HL-60 (cell line): ENCODE measurements at regions not wholly inside any gene's neighbourhood (a gene's known extent, or its start where the extent isn't known, plus 50 kb on each side); places are given as distances from the start of the nearest gene placed in this dataset.

ENCODE experiments used
- DNase-seq, 2 experiments: peaks; one replicate each; pipeline ENCODE4 v3.0.0-alpha.2; 2010 to 2020; ENCODE audit warnings: low read depth in 1 of 2, low spot score in 1 of 2
- H3K27ac ChIP-seq: fragments of 250-450 bp; sonication (Bioruptor Pico); replicated peaks from 2 replicates; pipeline ENCODE4 v1.5.1; 2020; ENCODE audit warnings: mild to moderate bottlenecking, moderate library complexity
- H3K27me3 ChIP-seq: fragments of 250-450 bp; sonication (Bioruptor Pico); 2 replicates; pipeline ENCODE4 v1.5.1; 2021; ENCODE audit warnings: mild to moderate bottlenecking, moderate library complexity; ENCODE audit not compliant: insufficient read depth, poor library complexity, severe bottlenecking
- H3K4me3 ChIP-seq: replicated peaks from 2 replicates; pipeline ENCODE4 v1.5.1; 2011; ENCODE audit warnings: mild to moderate bottlenecking, control low read depth, low read length; ENCODE audit not compliant: insufficient read depth
- CTCF ChIP-seq: IDR thresholded peaks from one replicate; pipeline ENCODE4 v1.5.1; 2011; ENCODE audit warnings: low read length, control low read depth, inconsistent platforms; ENCODE audit not compliant: insufficient read depth
- GABPA ChIP-seq: IDR thresholded peaks from 2 replicates; pipeline ENCODE4 v1.6.1; 2012; ENCODE audit warnings: low read depth
- POLR2AphosphoS5 ChIP-seq: IDR thresholded peaks from 2 replicates; pipeline ENCODE4 v1.6.1; 2012; ENCODE audit warnings: low read depth
- REST ChIP-seq: IDR thresholded peaks from 2 replicates; pipeline ENCODE4 v1.6.1; 2012; ENCODE audit warnings: low read depth; ENCODE audit not compliant: insufficient replicate concordance
- SPI1 ChIP-seq: IDR thresholded peaks from 2 replicates; pipeline ENCODE4 v1.6.1; 2012; ENCODE audit warnings: low read depth, mild to moderate bottlenecking, borderline replicate concordance

- Histone ChIP-seq H3K4me3 (no peak overlapping the region), H3K27ac (no peak overlapping the region), H3K27me3 (no peaks in the 10 kb centered on the region)
- TF ChIP-seq REST (no peak), SPI1 (peak; percentile 81)
- peak in 1 of 2 experiments; percentile 13 for DNase-seq
Observed at GRCh38 chr5:33241802-33242201, 199.0 kb upstream of the TARS1 start.

- Histone ChIP-seq H3K4me3 (no peak overlapping the region), H3K27me3 (no peaks in the 10 kb centered on the region), H3K27ac (no peak overlapping the region)
- TF ChIP-seq SPI1 (no peak), REST (no peak), CTCF (no peak), GABPA (no peak), POLR2AphosphoS5 (no peak)
- DNase-seq = no peak
Observed at GRCh38 chr5:33242277-33242676, 198.5 kb upstream of the TARS1 start.

GRCh38 chr5:33244441-33245150 is 196.2 kb upstream of the TARS1 start:
- Histone ChIP-seq H3K4me3 (no peak overlapping the region), H3K27me3 (no peaks in the 10 kb centered on the region), H3K27ac (no peak overlapping the region)
- TF ChIP-seq REST = no peak
- no peak for DNase-seq

GRCh38 chr5:33254579-33254978 is 186.2 kb upstream of the TARS1 start:
- no peak for TF ChIP-seq CTCF
- no peaks in the 10 kb centered on the region for H3K27me3 ChIP-seq

More at GRCh38 chr5:33254579-33254978, 186.2 kb upstream of the TARS1 start:
- Histone ChIP-seq H3K27ac (no peak overlapping the region), H3K4me3 (no peak overlapping the region)
- no peak for DNase-seq
